GM23338 (cell line): ENCODE measurements at regions not wholly inside any gene's neighbourhood (a gene's known extent, or its start where the extent isn't known, plus 50 kb on each side); places are given as distances from the start of the nearest gene placed in this dataset.
A peak's percentile ranks its signal among the peaks of the same experiment; 100 is the strongest.

ENCODE experiments used
- ATAC-seq: fragments of 200-7000 bp; cut with Tn5 transposase; 3 replicates; pipeline ENCODE4 v1.9.1; 2020
- DNase-seq: peaks from one replicate; pipeline ENCODE4 v3.0.0-alpha.2; 2015; ENCODE audit warnings: low spot score
- H2AFZ ChIP-seq: fragments of 200-600 bp; sonication (generic); 2 replicates; pipeline ENCODE4 v1.8.0; 2016; ENCODE audit warnings: antibody characterized with exemption, mild to moderate bottlenecking, moderate library complexity
- H3F3A ChIP-seq: fragments of 200-600 bp; sonication (generic); replicated peaks from 2 replicates; pipeline ENCODE4 v1.8.0; 2017; ENCODE audit warnings: antibody characterized with exemption, mixed run types, low read depth
- H3K27ac ChIP-seq: fragments of 200-600 bp; sonication (generic); 2 replicates; pipeline ENCODE4 v1.6.1; 2016; ENCODE audit warnings: low read depth
- H3K27me3 ChIP-seq: fragments of 200-600 bp; sonication (generic); 2 replicates; pipeline ENCODE4 v1.8.0; 2016; ENCODE audit warnings: mild to moderate bottlenecking, mixed run types, moderate library complexity; ENCODE audit not compliant: insufficient read depth
- H3K36me3 ChIP-seq: fragments of 200-600 bp; sonication (generic); 2 replicates; pipeline ENCODE4 v1.8.0; 2016; ENCODE audit warnings: mild to moderate bottlenecking; ENCODE audit not compliant: insufficient read depth
- H3K4me1 ChIP-seq: fragments of 200-600 bp; sonication (generic); 2 replicates; pipeline ENCODE4 v1.8.0; 2016; ENCODE audit warnings: mild to moderate bottlenecking, moderate library complexity; ENCODE audit not compliant: insufficient read depth
- H3K4me2 ChIP-seq: fragments of 200-600 bp; sonication (generic); 2 replicates; pipeline ENCODE4 v1.7.1; 2017; ENCODE audit warnings: mixed run types
- H3K4me3 ChIP-seq: fragments of 200-600 bp; sonication (generic); 2 replicates; pipeline ENCODE4 v1.6.1; 2016; ENCODE audit warnings: mixed run types
- H3K79me2 ChIP-seq: fragments of 200-600 bp; sonication (generic); replicated peaks from 2 replicates; pipeline ENCODE4 v1.8.0; 2017; ENCODE audit warnings: mild to moderate bottlenecking; ENCODE audit not compliant: insufficient read depth
- H3K9me2 ChIP-seq: fragments of 200-600 bp; sonication (generic); 2 replicates; pipeline ENCODE4 v1.8.0; 2017; ENCODE audit not compliant: insufficient read depth
- H4K20me1 ChIP-seq: fragments of 200-600 bp; sonication (generic); replicated peaks from 2 replicates; pipeline ENCODE4 v1.8.0; 2017; ENCODE audit warnings: mild to moderate bottlenecking; ENCODE audit not compliant: insufficient read depth
- H3K27ac Mint-ChIP-seq: 2 replicates; pipeline ENCODE4 v1.8.0; 2020; ENCODE audit warnings: inconsistent platforms, mild to moderate bottlenecking, moderate library complexity, mixed read lengths
- H3K27me3 Mint-ChIP-seq: 3 replicates; pipeline ENCODE4 v1.8.0; 2022; ENCODE audit warnings: low read depth, mild to moderate bottlenecking, moderate library complexity, mixed read lengths, inconsistent platforms; ENCODE audit not compliant: insufficient read depth, poor library complexity
- H3K36me3 Mint-ChIP-seq: 3 replicates; pipeline ENCODE4 v1.8.0; 2021; ENCODE audit warnings: low read depth, mild to moderate bottlenecking, inconsistent platforms, moderate library complexity, mixed read lengths
- H3K4me1 Mint-ChIP-seq: 3 replicates; pipeline ENCODE4 v1.8.0; 2020; ENCODE audit warnings: mild to moderate bottlenecking, inconsistent platforms, mixed read lengths
- H3K4me3 Mint-ChIP-seq: 3 replicates; pipeline ENCODE4 v1.8.0; 2021; ENCODE audit warnings: moderate library complexity, mild to moderate bottlenecking, inconsistent platforms, mixed read lengths
- H3K9me3 Mint-ChIP-seq: 3 replicates; pipeline ENCODE4 v1.8.0; 2020; ENCODE audit warnings: moderate library complexity, mild to moderate bottlenecking, inconsistent platforms, mixed read lengths
- CREB1 ChIP-seq: fragments of 250-450 bp; sonication (Bioruptor Pico); IDR thresholded peaks from 2 replicates; pipeline ENCODE4 v1.5.0; 2020; ENCODE audit warnings: low read depth, mild to moderate bottlenecking, moderate library complexity
- CTCF ChIP-seq, 2 experiments: fragments of 200-600 bp in 1 of 2; sonication (generic) in 1 of 2; conservative IDR thresholded peaks; 2 replicates each; pipeline versions ENCODE4 v1.5.1 to v1.6.1; 2016 to 2017; ENCODE audit warnings: antibody characterized with exemption in 2 of 2, low read depth in 2 of 2, mild to moderate bottlenecking in 2 of 2, moderate library complexity in 1 of 2
- ETS1 ChIP-seq: IDR thresholded peaks from 2 replicates; pipeline ENCODE4 v1.6.1; 2016; ENCODE audit warnings: antibody characterized with exemption
- EZH2 ChIP-seq: fragments of 200-600 bp; sonication (generic); IDR thresholded peaks from one replicate; pipeline ENCODE4 v1.8.0; 2017; ENCODE audit warnings: antibody characterized with exemption, mild to moderate bottlenecking, low read depth; ENCODE audit not compliant: unreplicated experiment
- EZH2phosphoT487 ChIP-seq: fragments of 200-600 bp; sonication (generic); IDR thresholded peaks from one replicate; pipeline ENCODE4 v1.8.1; 2018; ENCODE audit warnings: antibody characterized with exemption; ENCODE audit not compliant: unreplicated experiment
- NANOG ChIP-seq: IDR thresholded peaks from 2 replicates; pipeline ENCODE4 v1.6.1; 2016; ENCODE audit warnings: antibody characterized with exemption, borderline replicate concordance
- POLR2AphosphoS5 ChIP-seq: IDR thresholded peaks from 2 replicates; pipeline ENCODE4 v1.6.1; 2016; ENCODE audit warnings: antibody characterized with exemption, low read depth
- REST ChIP-seq: IDR thresholded peaks from one replicate; pipeline ENCODE4 v1.6.1; 2018; ENCODE audit warnings: antibody characterized with exemption; ENCODE audit not compliant: unreplicated experiment
- ZNF114 ChIP-seq: fragments of 250-450 bp; sonication (Bioruptor Pico); IDR thresholded peaks from 2 replicates; pipeline ENCODE4 v1.5.0; 2020; ENCODE audit warnings: mild to moderate bottlenecking, moderate library complexity
- ZNF331 ChIP-seq: fragments of 250-450 bp; sonication (Bioruptor Pico); IDR thresholded peaks from 2 replicates; pipeline ENCODE4 v1.5.0; 2020; ENCODE audit warnings: low read depth, mild to moderate bottlenecking, moderate library complexity

- TF ChIP-seq ETS1 (no peak), EZH2phosphoT487 (no peak), NANOG (no peak)
These were observed 193.6 kb upstream of the ANKRD55 start (continued) for GRCh38 chr5:56426693-56427092.

GRCh38 chr5:56422076-56422762 lies 189.1 kb upstream of the ANKRD55 start:
- peaks cover 7% of the 10 kb centered on the region; the same call in 1 of the 3 replicates for H3K9me3 Mint-ChIP-seq
- ATAC-seq, result no peak
- no peak overlapping the region for H3K27ac Mint-ChIP-seq
- Histone ChIP-seq H3F3A (no peaks in the 10 kb centered on the region), H3K4me2 (no peak overlapping the region), H4K20me1 (no peaks in the 10 kb centered on the region), H3K27me3 (no peaks in the 10 kb centered on the region), H3K79me2 (no peaks in the 10 kb centered on the region), H3K36me3 (no peaks in the 10 kb centered on the region), H3K27ac (no peak overlapping the region), H2AFZ (peak overlapping the region; percentile 76), H3K4me1 (no peaks in the 10 kb centered on the region), H3K4me3 (no peak overlapping the region), H3K9me2 (0 out of 2 replicates have a peak, but pooled peaks cover 4% of the 10 kb centered on the region)
- H3K36me3 Mint-ChIP-seq, result no peaks in the 10 kb centered on the region
- no peak overlapping the region for H3K4me3 Mint-ChIP-seq
- H3K4me1 Mint-ChIP-seq, result peaks cover 3% of the 10 kb centered on the region; the same call in 2 of the 3 replicates
- no peak for TF ChIP-seq REST
- no peak for TF ChIP-seq EZH2
- TF ChIP-seq ZNF114 (CRISPR knock-in tag), result no peak
- no peak for TF ChIP-seq ZNF331 (CRISPR knock-in tag)
- TF ChIP-seq POLR2AphosphoS5, result no peak
- no peak for TF ChIP-seq CREB1 (CRISPR knock-in tag)
- no peak for TF ChIP-seq EZH2phosphoT487
- TF ChIP-seq CTCF (conservative IDR thresholded peaks at IDR 0.05; ENCODE audit: low read depth in 2 of 2), result no peak
- H3K27me3 Mint-ChIP-seq, result no peaks in the 10 kb centered on the region
- DNase-seq, result no peak
